ENCODE measurements at regions not wholly inside any gene's neighbourhood (a gene's known extent, or its start where the extent isn't known, plus 50 kb on each side); places are given as distances from the start of the nearest gene placed in this dataset.

DNA sequence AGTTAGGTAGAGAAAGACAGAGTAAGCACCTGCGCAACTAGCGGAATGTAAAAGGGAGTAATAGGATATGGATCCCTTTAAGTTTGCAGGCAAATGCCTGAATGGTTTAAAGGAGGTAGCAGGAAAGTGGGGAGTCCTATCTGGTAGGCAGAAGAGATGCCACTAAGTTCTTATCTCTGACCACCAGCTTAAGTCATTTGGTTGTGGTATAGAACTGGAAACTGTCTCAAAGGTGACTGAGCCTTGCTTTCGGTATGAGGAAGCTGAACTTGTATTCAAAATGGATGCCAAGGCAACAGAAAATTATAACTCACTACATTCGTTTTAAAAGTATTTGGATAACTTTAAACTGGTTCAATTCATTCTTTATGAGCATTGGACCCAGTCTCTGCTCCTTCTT lies 475.6 kb downstream of the DMRTA1 start:
- no peak overlapping the region for H3K4me3 ChIP-seq (ENCODE audit: low read depth, low read length)
- TF ChIP-seq CTCF (IDR thresholded peaks at IDR 0.05; ENCODE audit: low read depth, low read length) (no peak), MYC (IDR thresholded peaks at IDR 0.05; ENCODE audit: low read depth, low read length) (no peak)
- no peak for DNase-seq (ENCODE audit: low read depth)

GRCh38 chr9:22954550-22954949 lies 507.9 kb downstream of the DMRTA1 start:
- TF ChIP-seq MAX (IDR thresholded peaks at IDR 0.05; ENCODE audit: low read depth, low read length) (no peak), POLR2A (IDR thresholded peaks at IDR 0.05; ENCODE audit: extremely low read depth, insufficient read length) (no peak), CTCF (IDR thresholded peaks at IDR 0.05; ENCODE audit: low read depth, low read length) (no peak), MYC (IDR thresholded peaks at IDR 0.05; ENCODE audit: low read depth, low read length) (no peak)
- H3K4me3 ChIP-seq (ENCODE audit: low read depth, low read length) = no peak overlapping the region
- no peak for DNase-seq (ENCODE audit: low read depth)

DNA sequence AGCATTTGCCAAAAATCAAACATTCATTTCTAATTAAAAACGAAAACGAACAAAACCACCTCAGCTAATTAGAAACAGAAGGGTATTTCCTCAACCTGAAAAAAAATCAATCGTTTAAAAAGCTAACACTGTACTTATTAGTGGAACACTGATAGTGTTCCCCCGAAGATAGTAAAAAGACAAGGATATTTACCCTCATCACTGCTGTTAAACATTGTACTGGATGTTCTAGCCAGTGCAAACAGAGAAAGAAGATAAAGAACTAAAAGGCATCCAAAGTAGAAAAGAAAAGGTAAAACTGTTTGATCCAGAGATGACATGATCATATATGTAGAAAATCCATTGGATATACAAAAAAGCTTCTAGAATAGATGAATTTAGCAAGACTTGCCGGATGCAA lies 508.3 kb downstream of the DMRTA1 start:
- H3K4me3 ChIP-seq (ENCODE audit: low read depth, low read length) = no peak overlapping the region
- DNase-seq (ENCODE audit: low read depth) = no peak
- TF ChIP-seq POLR2A (IDR thresholded peaks at IDR 0.05; ENCODE audit: extremely low read depth, insufficient read length) = no peak
- no peak for TF ChIP-seq MYC (IDR thresholded peaks at IDR 0.05; ENCODE audit: low read depth, low read length)
- TF ChIP-seq CTCF (IDR thresholded peaks at IDR 0.05; ENCODE audit: low read depth, low read length) = no peak
- TF ChIP-seq MAX (IDR thresholded peaks at IDR 0.05; ENCODE audit: low read depth, low read length) = no peak

GRCh38 chr9:22969350-22969979 lies 522.8 kb downstream of the DMRTA1 start:
- TF ChIP-seq MAX (IDR thresholded peaks at IDR 0.05; ENCODE audit: low read depth, low read length) = no peak
- no peak for TF ChIP-seq CTCF (IDR thresholded peaks at IDR 0.05; ENCODE audit: low read depth, low read length)
- no peak for TF ChIP-seq MYC (IDR thresholded peaks at IDR 0.05; ENCODE audit: low read depth, low read length)
- TF ChIP-seq POLR2A (IDR thresholded peaks at IDR 0.05; ENCODE audit: extremely low read depth, insufficient read length) = no peak
- H3K4me3 ChIP-seq (ENCODE audit: low read depth, low read length) = no peak overlapping the region
- no peak for DNase-seq (ENCODE audit: low read depth)

GRCh38 chr9:22970434-22970975 lies 523.9 kb downstream of the DMRTA1 start:
- no peak overlapping the region for H3K4me3 ChIP-seq (ENCODE audit: low read depth, low read length)
- TF ChIP-seq MYC (IDR thresholded peaks at IDR 0.05; ENCODE audit: low read depth, low read length) = no peak
- no peak for TF ChIP-seq MAX (IDR thresholded peaks at IDR 0.05; ENCODE audit: low read depth, low read length)
- no peak for TF ChIP-seq CTCF (IDR thresholded peaks at IDR 0.05; ENCODE audit: low read depth, low read length)
- no peak for TF ChIP-seq POLR2A (IDR thresholded peaks at IDR 0.05; ENCODE audit: extremely low read depth, insufficient read length)
- DNase-seq (ENCODE audit: low read depth) = no peak

- TF ChIP-seq CTCF (IDR thresholded peaks at IDR 0.05; ENCODE audit: low read depth, low read length) (no peak), MAX (IDR thresholded peaks at IDR 0.05; ENCODE audit: low read depth, low read length) (no peak), MYC (IDR thresholded peaks at IDR 0.05; ENCODE audit: low read depth, low read length) (no peak), POLR2A (IDR thresholded peaks at IDR 0.05; ENCODE audit: extremely low read depth, insufficient read length) (no peak)
- H3K4me3 ChIP-seq (ENCODE audit: low read depth, low read length) = no peak overlapping the region
- no peak for DNase-seq (ENCODE audit: low read depth)
These were observed 529.3 kb downstream of the DMRTA1 start for GRCh38 chr9:22975951-22976350.
